ENCODE measurements at regions not wholly inside any gene's neighbourhood (a gene's known extent, or its start where the extent isn't known, plus 50 kb on each side); places are given as distances from the start of the nearest gene placed in this dataset.

GRCh38 chr16:9627427-9627826 is 536.0 kb downstream of the HAPSTR1 start:
- in situ Hi-C loops (cut with HindIII; ENCODE audit: low pct_unique_long_range_greater_than_20kb, low sequenced_read_pairs) = no loop called here
- Histone ChIP-seq H3K9me3 (ENCODE audit: control insufficient read depth, insufficient read depth, low read depth, low read length) (no peaks in the 10 kb centered on the region), H3K27ac (ENCODE audit: low read length) (no peak overlapping the region), H3K4me3 (ENCODE audit: low read depth in 2 of 2, low read length in 2 of 2) (no peak overlapping the region), H3K4me1 (ENCODE audit: control insufficient read depth, insufficient read depth, low read length) (no peaks in the 10 kb centered on the region; the same call in 1 of the 2 replicates), H3K36me3 (ENCODE audit: control insufficient read depth, insufficient read depth, low read length) (no peaks in the 10 kb centered on the region), H3K27me3 (ENCODE audit: control insufficient read depth, insufficient read depth, low read length) (peaks cover 9% of the 10 kb centered on the region)
- POLR2A ChIA-PET = no interaction called here
- DNase-seq (ENCODE audit: low read depth, low spot score) (no peak), ATAC-seq (no peak)
- CTCF ChIA-PET = no interaction called here
- no TSS peak for BruUV-seq (replicated peaks)
- intact Hi-C loops (cut with micrococcal nuclease; ENCODE audit: unreplicated experiment) = no loop called here
- TF ChIP-seq REST (IDR thresholded peaks at IDR 0.05; ENCODE audit: insufficient read depth in 1 of 2, low read depth in 2 of 2, low read length in 1 of 2) (no peak), SIN3A (IDR thresholded peaks at IDR 0.05; ENCODE audit: borderline replicate concordance, insufficient read depth, low read depth, low read length) (no peak), POLR2AphosphoS5 (IDR thresholded peaks at IDR 0.05; ENCODE audit: low read depth, low read length) (no peak)

GRCh38 chr16:9630119-9630518 is 538.7 kb downstream of the HAPSTR1 start:
- intact Hi-C loops (cut with micrococcal nuclease; ENCODE audit: unreplicated experiment) = no loop called here
- Histone ChIP-seq H3K4me1 (ENCODE audit: control insufficient read depth, insufficient read depth, low read length) (no peaks in the 10 kb centered on the region; the same call in 1 of the 2 replicates), H3K27ac (ENCODE audit: low read length) (no peak overlapping the region), H3K36me3 (ENCODE audit: control insufficient read depth, insufficient read depth, low read length) (no peaks in the 10 kb centered on the region), H3K4me3 (ENCODE audit: low read depth in 2 of 2, low read length in 2 of 2) (no peak overlapping the region), H3K9me3 (ENCODE audit: control insufficient read depth, insufficient read depth, low read depth, low read length) (no peaks in the 10 kb centered on the region), H3K27me3 (ENCODE audit: control insufficient read depth, insufficient read depth, low read length) (peaks cover 9% of the 10 kb centered on the region)
- TF ChIP-seq REST (IDR thresholded peaks at IDR 0.05; ENCODE audit: insufficient read depth in 1 of 2, low read depth in 2 of 2, low read length in 1 of 2) = no peak
- no peak for TF ChIP-seq CTCF (IDR thresholded peaks at IDR 0.05)
- TF ChIP-seq POLR2AphosphoS5 (IDR thresholded peaks at IDR 0.05; ENCODE audit: low read depth, low read length) = no peak
- no peak for TF ChIP-seq SIN3A (IDR thresholded peaks at IDR 0.05; ENCODE audit: borderline replicate concordance, insufficient read depth, low read depth, low read length)
- no peak for TF ChIP-seq TCF7L2 (IDR thresholded peaks at IDR 0.05; ENCODE audit: low read depth, low read length)
- in situ Hi-C loops (cut with HindIII; ENCODE audit: low pct_unique_long_range_greater_than_20kb, low sequenced_read_pairs) = no loop called here
- no TSS peak for BruUV-seq (replicated peaks)
- ChIA-PET CTCF (no interaction called here), POLR2A (no interaction called here)
- ATAC-seq (no peak), DNase-seq (ENCODE audit: low read depth, low spot score) (no peak)
